Fibroblast of lung (primary cell): ENCODE measurements at regions not wholly inside any gene's neighbourhood (a gene's known extent, or its start where the extent isn't known, plus 50 kb on each side); places are given as distances from the start of the nearest gene placed in this dataset.

Experiments used
- CTCF ChIP-seq, 2 donors: IDR thresholded peaks in 1 of 2; conservative IDR thresholded peaks in 1 of 2; 1 replicate in 1 of 2; 2 replicates in 1 of 2; pipeline ENCODE4 v1.5.1; 2011 to 2012; ENCODE audit warnings: low read length in 2 of 2, control low read depth in 1 of 2, inconsistent platforms in 1 of 2, low read depth in 1 of 2, mild to moderate bottlenecking in 1 of 2
- EZH2 ChIP-seq: IDR thresholded peaks from 2 replicates; pipeline ENCODE4 v1.5.1; 2012; ENCODE audit warnings: low read length, control low read depth, mild to moderate bottlenecking; ENCODE audit errors: missing control alignments

DNA sequence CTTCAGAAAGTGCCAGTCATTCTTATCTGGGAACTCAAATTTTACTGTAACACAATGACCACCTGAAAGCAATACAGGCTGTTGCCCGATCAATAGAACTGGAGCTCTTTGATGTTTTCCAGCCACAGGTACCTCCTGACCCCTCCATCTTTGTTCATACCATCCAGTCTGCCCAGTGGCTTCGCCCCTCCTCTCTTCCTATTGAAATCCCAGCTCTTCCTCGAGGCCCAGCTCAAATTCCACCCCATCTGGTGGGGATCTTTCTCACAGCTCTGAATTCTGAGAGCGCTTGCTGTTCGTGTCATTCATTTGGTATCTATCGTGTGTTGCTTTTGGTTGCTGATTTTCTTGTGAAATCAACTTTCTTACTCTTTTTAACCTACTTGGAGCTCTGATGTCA, 87.9 kb upstream of the CNKSR3 start:
- TF ChIP-seq EZH2 (no peak), CTCF (conservative IDR thresholded peaks at IDR 0.05 in 1 of 2, IDR thresholded peaks at IDR 0.05 in 1 of 2; ENCODE audit: low read depth in 1 of 2, low read length in 2 of 2) (no peak)
